ENCODE measurements at regions not wholly inside any gene's neighbourhood (a gene's known extent, or its start where the extent isn't known, plus 50 kb on each side); places are given as distances from the start of the nearest gene placed in this dataset.

DNA sequence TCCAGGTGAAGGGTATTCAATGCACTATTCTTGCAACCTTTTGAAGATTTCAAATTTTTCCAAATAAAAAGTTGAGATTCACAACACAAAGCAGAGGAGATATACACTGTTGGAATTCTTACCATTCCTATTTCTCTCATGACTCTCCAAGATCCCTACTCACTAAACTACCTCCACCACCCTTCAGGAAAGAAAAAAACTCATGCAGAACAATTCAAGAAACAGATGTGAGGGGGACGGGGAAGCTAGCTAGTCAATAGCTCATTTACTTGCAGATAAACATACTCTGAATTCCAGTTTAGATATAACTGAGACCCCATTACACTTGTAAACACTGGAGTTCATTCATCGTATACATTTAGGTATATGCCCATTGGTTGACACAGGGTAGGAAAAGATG lies 90.0 kb upstream of the SERP2 start (continued):
- TF ChIP-seq, protein P1, sequence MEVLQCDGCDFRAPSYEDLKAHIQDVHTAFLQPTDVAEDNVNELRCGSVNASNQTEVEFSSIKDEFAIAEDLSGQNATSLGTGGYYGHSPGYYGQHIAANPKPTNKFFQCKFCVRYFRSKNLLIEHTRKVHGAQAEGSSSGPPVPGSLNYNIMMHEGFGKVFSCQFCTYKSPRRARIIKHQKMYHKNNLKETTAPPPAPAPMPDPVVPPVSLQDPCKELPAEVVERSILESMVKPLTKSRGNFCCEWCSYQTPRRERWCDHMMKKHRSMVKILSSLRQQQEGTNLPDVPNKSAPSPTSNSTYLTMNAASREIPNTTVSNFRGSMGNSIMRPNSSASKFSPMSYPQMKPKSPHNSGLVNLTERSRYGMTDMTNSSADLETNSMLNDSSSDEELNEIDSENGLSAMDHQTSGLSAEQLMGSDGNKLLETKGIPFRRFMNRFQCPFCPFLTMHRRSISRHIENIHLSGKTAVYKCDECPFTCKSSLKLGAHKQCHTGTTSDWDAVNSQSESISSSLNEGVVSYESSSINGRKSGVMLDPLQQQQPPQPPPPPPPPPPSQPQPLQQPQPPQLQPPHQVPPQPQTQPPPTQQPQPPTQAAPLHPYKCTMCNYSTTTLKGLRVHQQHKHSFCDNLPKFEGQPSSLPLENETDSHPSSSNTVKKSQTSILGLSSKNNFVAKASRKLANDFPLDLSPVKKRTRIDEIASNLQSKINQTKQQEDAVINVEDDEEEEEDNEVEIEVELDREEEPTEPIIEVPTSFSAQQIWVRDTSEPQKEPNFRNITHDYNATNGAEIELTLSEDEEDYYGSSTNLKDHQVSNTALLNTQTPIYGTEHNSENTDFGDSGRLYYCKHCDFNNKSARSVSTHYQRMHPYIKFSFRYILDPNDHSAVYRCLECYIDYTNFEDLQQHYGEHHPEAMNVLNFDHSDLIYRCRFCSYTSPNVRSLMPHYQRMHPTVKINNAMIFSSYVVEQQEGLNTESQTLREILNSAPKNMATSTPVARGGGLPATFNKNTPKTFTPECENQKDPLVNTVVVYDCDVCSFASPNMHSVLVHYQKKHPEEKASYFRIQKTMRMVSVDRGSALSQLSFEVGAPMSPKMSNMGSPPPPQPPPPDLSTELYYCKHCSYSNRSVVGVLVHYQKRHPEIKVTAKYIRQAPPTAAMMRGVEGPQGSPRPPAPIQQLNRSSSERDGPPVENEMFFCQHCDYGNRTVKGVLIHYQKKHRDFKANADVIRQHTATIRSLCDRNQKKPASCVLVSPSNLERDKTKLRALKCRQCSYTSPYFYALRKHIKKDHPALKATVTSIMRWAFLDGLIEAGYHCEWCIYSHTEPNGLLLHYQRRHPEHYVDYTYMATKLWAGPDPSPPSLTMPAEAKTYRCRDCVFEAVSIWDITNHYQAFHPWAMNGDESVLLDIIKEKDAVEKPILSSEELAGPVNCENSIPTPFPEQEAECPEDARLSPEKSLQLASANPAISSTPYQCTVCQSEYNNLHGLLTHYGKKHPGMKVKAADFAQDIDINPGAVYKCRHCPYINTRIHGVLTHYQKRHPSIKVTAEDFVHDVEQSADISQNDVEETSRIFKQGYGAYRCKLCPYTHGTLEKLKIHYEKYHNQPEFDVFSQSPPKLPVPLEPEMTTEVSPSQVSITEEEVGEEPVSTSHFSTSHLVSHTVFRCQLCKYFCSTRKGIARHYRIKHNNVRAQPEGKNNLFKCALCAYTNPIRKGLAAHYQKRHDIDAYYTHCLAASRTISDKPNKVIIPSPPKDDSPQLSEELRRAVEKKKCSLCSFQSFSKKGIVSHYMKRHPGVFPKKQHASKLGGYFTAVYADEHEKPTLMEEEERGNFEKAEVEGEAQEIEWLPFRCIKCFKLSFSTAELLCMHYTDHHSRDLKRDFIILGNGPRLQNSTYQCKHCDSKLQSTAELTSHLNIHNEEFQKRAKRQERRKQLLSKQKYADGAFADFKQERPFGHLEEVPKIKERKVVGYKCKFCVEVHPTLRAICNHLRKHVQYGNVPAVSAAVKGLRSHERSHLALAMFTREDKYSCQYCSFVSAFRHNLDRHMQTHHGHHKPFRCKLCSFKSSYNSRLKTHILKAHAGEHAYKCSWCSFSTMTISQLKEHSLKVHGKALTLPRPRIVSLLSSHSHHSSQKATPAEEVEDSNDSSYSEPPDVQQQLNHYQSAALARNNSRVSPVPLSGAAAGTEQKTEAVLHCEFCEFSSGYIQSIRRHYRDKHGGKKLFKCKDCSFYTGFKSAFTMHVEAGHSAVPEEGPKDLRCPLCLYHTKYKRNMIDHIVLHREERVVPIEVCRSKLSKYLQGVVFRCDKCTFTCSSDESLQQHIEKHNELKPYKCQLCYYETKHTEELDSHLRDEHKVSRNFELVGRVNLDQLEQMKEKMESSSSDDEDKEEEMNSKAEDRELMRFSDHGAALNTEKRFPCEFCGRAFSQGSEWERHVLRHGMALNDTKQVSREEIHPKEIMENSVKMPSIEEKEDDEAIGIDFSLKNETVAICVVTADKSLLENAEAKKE (CRISPR knock-in tag; IDR thresholded peaks at IDR 0.05), result no peak
- TF ChIP-seq EZH2phosphoT487 (IDR thresholded peaks at IDR 0.05; ENCODE audit: unreplicated experiment), result no peak
- TF ChIP-seq, protein P2, sequence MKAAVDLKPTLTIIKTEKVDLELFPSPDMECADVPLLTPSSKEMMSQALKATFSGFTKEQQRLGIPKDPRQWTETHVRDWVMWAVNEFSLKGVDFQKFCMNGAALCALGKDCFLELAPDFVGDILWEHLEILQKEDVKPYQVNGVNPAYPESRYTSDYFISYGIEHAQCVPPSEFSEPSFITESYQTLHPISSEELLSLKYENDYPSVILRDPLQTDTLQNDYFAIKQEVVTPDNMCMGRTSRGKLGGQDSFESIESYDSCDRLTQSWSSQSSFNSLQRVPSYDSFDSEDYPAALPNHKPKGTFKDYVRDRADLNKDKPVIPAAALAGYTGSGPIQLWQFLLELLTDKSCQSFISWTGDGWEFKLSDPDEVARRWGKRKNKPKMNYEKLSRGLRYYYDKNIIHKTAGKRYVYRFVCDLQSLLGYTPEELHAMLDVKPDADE (IDR thresholded peaks at IDR 0.05), result no peak
- no peak for TF ChIP-seq POLR2AphosphoS5 (IDR thresholded peaks at IDR 0.05; ENCODE audit: low read depth)
- no peak for TF ChIP-seq STAT1 (IDR thresholded peaks at IDR 0.05; ENCODE audit: unreplicated experiment)
- TF ChIP-seq CREB1 (CRISPR knock-in tag; IDR thresholded peaks at IDR 0.05; ENCODE audit: low read depth), result no peak
- TF ChIP-seq EZH2 (IDR thresholded peaks at IDR 0.05; ENCODE audit: low read depth, unreplicated experiment), result no peak

DNA sequence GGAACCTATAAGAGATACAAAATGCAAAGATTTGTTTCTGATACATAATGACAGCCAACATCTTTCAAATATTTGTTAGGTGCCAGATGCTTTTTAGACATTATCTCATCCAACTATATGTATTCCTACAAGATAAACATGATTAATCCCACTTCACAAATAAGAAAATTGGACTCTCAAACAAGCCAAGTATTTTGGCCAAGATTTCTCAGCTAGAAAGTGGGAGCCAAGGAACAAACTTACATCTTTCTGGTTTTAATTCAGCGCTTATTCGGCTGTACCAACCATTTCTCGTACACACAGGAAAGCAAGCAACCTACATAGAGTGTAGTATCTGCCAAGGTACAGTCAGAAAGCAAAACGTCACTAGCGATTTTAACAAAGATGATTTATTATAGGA lies 85.7 kb upstream of the SERP2 start:
- no peaks in the 10 kb centered on the region for H3K27me3 ChIP-seq (ENCODE audit: insufficient read depth)
- Mint-ChIP-seq H3K36me3 (ENCODE audit: low read depth) (no peaks in the 10 kb centered on the region), H3K27ac (no peak overlapping the region), H3K27me3 (ENCODE audit: insufficient read depth, low read depth, poor library complexity) (no peaks in the 10 kb centered on the region), H3K4me3 (no peak overlapping the region), H3K4me1 (peaks cover 14% of the 10 kb centered on the region), H3K9me3 (no peaks in the 10 kb centered on the region)
- H2AFZ ChIP-seq, result 0 out of 2 replicates have a peak overlapping the region, but pooled peaks have one; percentile 59
- no peak overlapping the region for H3K4me3 ChIP-seq
- H3K4me1 ChIP-seq (ENCODE audit: insufficient read depth), result peaks cover 7% of the 10 kb centered on the region
- H3F3A ChIP-seq (replicated peaks; ENCODE audit: low read depth), result no peaks in the 10 kb centered on the region
- DNase-seq (ENCODE audit: low spot score) (no peak), ATAC-seq (no peak)
- TF ChIP-seq ZNF114 (CRISPR knock-in tag; IDR thresholded peaks at IDR 0.05), result no peak
- no peak for TF ChIP-seq ZNF331 (CRISPR knock-in tag; IDR thresholded peaks at IDR 0.05; ENCODE audit: low read depth)
- TF ChIP-seq POLR2AphosphoS5 (IDR thresholded peaks at IDR 0.05; ENCODE audit: low read depth), result no peak
- TF ChIP-seq CREB1 (CRISPR knock-in tag; IDR thresholded peaks at IDR 0.05; ENCODE audit: low read depth), result no peak
- TF ChIP-seq, protein P3, sequence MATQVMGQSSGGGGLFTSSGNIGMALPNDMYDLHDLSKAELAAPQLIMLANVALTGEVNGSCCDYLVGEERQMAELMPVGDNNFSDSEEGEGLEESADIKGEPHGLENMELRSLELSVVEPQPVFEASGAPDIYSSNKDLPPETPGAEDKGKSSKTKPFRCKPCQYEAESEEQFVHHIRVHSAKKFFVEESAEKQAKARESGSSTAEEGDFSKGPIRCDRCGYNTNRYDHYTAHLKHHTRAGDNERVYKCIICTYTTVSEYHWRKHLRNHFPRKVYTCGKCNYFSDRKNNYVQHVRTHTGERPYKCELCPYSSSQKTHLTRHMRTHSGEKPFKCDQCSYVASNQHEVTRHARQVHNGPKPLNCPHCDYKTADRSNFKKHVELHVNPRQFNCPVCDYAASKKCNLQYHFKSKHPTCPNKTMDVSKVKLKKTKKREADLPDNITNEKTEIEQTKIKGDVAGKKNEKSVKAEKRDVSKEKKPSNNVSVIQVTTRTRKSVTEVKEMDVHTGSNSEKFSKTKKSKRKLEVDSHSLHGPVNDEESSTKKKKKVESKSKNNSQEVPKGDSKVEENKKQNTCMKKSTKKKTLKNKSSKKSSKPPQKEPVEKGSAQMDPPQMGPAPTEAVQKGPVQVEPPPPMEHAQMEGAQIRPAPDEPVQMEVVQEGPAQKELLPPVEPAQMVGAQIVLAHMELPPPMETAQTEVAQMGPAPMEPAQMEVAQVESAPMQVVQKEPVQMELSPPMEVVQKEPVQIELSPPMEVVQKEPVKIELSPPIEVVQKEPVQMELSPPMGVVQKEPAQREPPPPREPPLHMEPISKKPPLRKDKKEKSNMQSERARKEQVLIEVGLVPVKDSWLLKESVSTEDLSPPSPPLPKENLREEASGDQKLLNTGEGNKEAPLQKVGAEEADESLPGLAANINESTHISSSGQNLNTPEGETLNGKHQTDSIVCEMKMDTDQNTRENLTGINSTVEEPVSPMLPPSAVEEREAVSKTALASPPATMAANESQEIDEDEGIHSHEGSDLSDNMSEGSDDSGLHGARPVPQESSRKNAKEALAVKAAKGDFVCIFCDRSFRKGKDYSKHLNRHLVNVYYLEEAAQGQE (IDR thresholded peaks at IDR 0.05; ENCODE audit: unreplicated experiment), result no peak
- TF ChIP-seq, protein P4, sequence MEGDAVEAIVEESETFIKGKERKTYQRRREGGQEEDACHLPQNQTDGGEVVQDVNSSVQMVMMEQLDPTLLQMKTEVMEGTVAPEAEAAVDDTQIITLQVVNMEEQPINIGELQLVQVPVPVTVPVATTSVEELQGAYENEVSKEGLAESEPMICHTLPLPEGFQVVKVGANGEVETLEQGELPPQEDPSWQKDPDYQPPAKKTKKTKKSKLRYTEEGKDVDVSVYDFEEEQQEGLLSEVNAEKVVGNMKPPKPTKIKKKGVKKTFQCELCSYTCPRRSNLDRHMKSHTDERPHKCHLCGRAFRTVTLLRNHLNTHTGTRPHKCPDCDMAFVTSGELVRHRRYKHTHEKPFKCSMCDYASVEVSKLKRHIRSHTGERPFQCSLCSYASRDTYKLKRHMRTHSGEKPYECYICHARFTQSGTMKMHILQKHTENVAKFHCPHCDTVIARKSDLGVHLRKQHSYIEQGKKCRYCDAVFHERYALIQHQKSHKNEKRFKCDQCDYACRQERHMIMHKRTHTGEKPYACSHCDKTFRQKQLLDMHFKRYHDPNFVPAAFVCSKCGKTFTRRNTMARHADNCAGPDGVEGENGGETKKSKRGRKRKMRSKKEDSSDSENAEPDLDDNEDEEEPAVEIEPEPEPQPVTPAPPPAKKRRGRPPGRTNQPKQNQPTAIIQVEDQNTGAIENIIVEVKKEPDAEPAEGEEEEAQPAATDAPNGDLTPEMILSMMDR (conservative IDR thresholded peaks at IDR 0.05; ENCODE audit: low read depth in 2 of 2), result no peak
- no peak for TF ChIP-seq JUNB (IDR thresholded peaks at IDR 0.05; ENCODE audit: unreplicated experiment)
- no peak overlapping the region for H3K4me2 ChIP-seq
- H4K20me1 ChIP-seq (replicated peaks; ENCODE audit: insufficient read depth), result no peaks in the 10 kb centered on the region
- no peaks in the 10 kb centered on the region for H3K36me3 ChIP-seq (ENCODE audit: insufficient read depth)
- H3K9me2 ChIP-seq (ENCODE audit: insufficient read depth), result no peaks in the 10 kb centered on the region
- no peaks in the 10 kb centered on the region for H3K79me2 ChIP-seq (replicated peaks; ENCODE audit: insufficient read depth)
- H3K27ac ChIP-seq (ENCODE audit: low read depth), result no peak overlapping the region
